ENCODE measurements at regions not wholly inside any gene's neighbourhood (a gene's known extent, or its start where the extent isn't known, plus 50 kb on each side); places are given as distances from the start of the nearest gene placed in this dataset.

- no peak overlapping the region for H2AFZ ChIP-seq (ENCODE audit: low read depth, low read length)
- H3K4me1 Mint-ChIP-seq (ENCODE audit: low read depth, unreplicated experiment) = no peaks in the 10 kb centered on the region
- H3K27me3 Mint-ChIP-seq (ENCODE audit: low read depth, unreplicated experiment) = peaks cover 20% of the 10 kb centered on the region
- DNase-seq (ENCODE audit: low read depth) = no peak
- peaks cover 5% of the 10 kb centered on the region for H3K9me3 Mint-ChIP-seq (ENCODE audit: unreplicated experiment)
- no peaks in the 10 kb centered on the region for H3K79me2 ChIP-seq (ENCODE audit: insufficient read depth, low read length)
- H3K36me3 Mint-ChIP-seq (ENCODE audit: low read depth, unreplicated experiment) = peaks cover under 1% of the 10 kb centered on the region
- H3K27ac ChIP-seq (ENCODE audit: low read depth, low read length) = no peak overlapping the region
- H3K36me3 ChIP-seq (ENCODE audit: insufficient read depth, low read length) = no peaks in the 10 kb centered on the region
- no peaks in the 10 kb centered on the region for H3K4me1 ChIP-seq (ENCODE audit: insufficient read depth, low read length)
- H4K20me1 ChIP-seq (ENCODE audit: insufficient read depth, low read length) = no peaks in the 10 kb centered on the region
- no peak overlapping the region for H3K27ac Mint-ChIP-seq (ENCODE audit: unreplicated experiment)
- no peak overlapping the region for H3K9ac ChIP-seq (ENCODE audit: low read length)
- no peak overlapping the region for H3K4me3 ChIP-seq (ENCODE audit: insufficient read depth, low read depth, low read length)
- TF ChIP-seq CTCF (IDR thresholded peaks at IDR 0.05; ENCODE audit: insufficient read depth, low read depth, low read length) (no peak), EZH2 (IDR thresholded peaks at IDR 0.05; ENCODE audit: insufficient read depth, low read length) (no peak)
- no peak for FAIRE-seq
- H3K9me3 ChIP-seq (ENCODE audit: insufficient read depth, low read depth, low read length) = no peaks in the 10 kb centered on the region
- H3K4me3 Mint-ChIP-seq (ENCODE audit: unreplicated experiment) = no peak overlapping the region
- H3K4me2 ChIP-seq (ENCODE audit: low read length) = no peak overlapping the region
- H3K27me3 ChIP-seq (ENCODE audit: insufficient read depth, low read length) = peaks cover 21% of the 10 kb centered on the region
Observed at GRCh38 chr12:132385923-132386751, 56.7 kb upstream of the GALNT9 start.

- TF ChIP-seq CTCF (IDR thresholded peaks at IDR 0.05; ENCODE audit: insufficient read depth, low read depth, low read length) (no peak), EZH2 (IDR thresholded peaks at IDR 0.05; ENCODE audit: insufficient read depth, low read length) (no peak)
- Mint-ChIP-seq H3K9me3 (ENCODE audit: unreplicated experiment) (peaks cover 2% of the 10 kb centered on the region), H3K36me3 (ENCODE audit: low read depth, unreplicated experiment) (no peaks in the 10 kb centered on the region), H3K27ac (ENCODE audit: unreplicated experiment) (no peak overlapping the region), H3K4me3 (ENCODE audit: unreplicated experiment) (no peak overlapping the region), H3K27me3 (ENCODE audit: low read depth, unreplicated experiment) (peaks cover 20% of the 10 kb centered on the region), H3K4me1 (ENCODE audit: low read depth, unreplicated experiment) (no peaks in the 10 kb centered on the region)
- DNase-seq (ENCODE audit: low read depth) (no peak), FAIRE-seq (no peak)
- Histone ChIP-seq H3K9me3 (ENCODE audit: insufficient read depth, low read depth, low read length) (no peaks in the 10 kb centered on the region), H3K4me2 (ENCODE audit: low read length) (no peak overlapping the region), H3K27ac (ENCODE audit: low read depth, low read length) (no peak overlapping the region), H3K4me3 (ENCODE audit: insufficient read depth, low read depth, low read length) (no peak overlapping the region), H2AFZ (ENCODE audit: low read depth, low read length) (no peak overlapping the region), H3K9ac (ENCODE audit: low read length) (no peak overlapping the region), H3K36me3 (ENCODE audit: insufficient read depth, low read length) (no peaks in the 10 kb centered on the region), H3K27me3 (ENCODE audit: insufficient read depth, low read length) (peaks cover 22% of the 10 kb centered on the region), H4K20me1 (ENCODE audit: insufficient read depth, low read length) (no peaks in the 10 kb centered on the region), H3K4me1 (ENCODE audit: insufficient read depth, low read length) (no peaks in the 10 kb centered on the region), H3K79me2 (ENCODE audit: insufficient read depth, low read length) (no peaks in the 10 kb centered on the region)
Observed at GRCh38 chr12:132384916-132385774, 55.8 kb upstream of the GALNT9 start.

All from astrocyte (in vitro differentiated cells and primary cell).